GM18909 (cell line): ENCODE measurements at regions not wholly inside any gene's neighbourhood (a gene's known extent, or its start where the extent isn't known, plus 50 kb on each side); places are given as distances from the start of the nearest gene placed in this dataset.

ENCODE experiments used
- ATAC-seq: cut with Tn5 transposase; IDR thresholded peaks from one replicate; pipeline ENCODE4 v1.9.1; 2021; ENCODE audit warnings: mild to moderate bottlenecking; ENCODE audit not compliant: unreplicated experiment, poor library complexity

- no peak for ATAC-seq
Observed at GRCh38 chr2:82525744-82526143, 1933.3 kb downstream of the SUCLG1 start.

GRCh38 chr2:82524826-82525225 is 1934.3 kb downstream of the SUCLG1 start:
- no peak for ATAC-seq

- no peak for ATAC-seq
Observed at GRCh38 chr2:82511894-82512293, 1947.2 kb downstream of the SUCLG1 start.

- ATAC-seq, result no peak
Observed at GRCh38 chr2:82508702-82509101, 1950.4 kb downstream of the SUCLG1 start.

- ATAC-seq, result no peak
Observed at GRCh38 chr2:82507657-82508056, 1951.4 kb downstream of the SUCLG1 start.

- no peak for ATAC-seq
Observed at GRCh38 chr2:82501217-82501616, 1957.9 kb downstream of the SUCLG1 start.

GRCh38 chr2:82498777-82499443 is 1960.2 kb downstream of the SUCLG1 start:
- ATAC-seq, result no peak

- ATAC-seq, result no peak
Observed at GRCh38 chr2:82494739-82495138, 1964.3 kb downstream of the SUCLG1 start.

- ATAC-seq, result no peak
Observed at GRCh38 chr2:82491591-82491990, 1967.5 kb downstream of the SUCLG1 start.

GRCh38 chr2:82487354-82487753 is 1971.7 kb downstream of the SUCLG1 start:
- ATAC-seq, result no peak

GRCh38 chr2:82485701-82486100 is 1973.4 kb downstream of the SUCLG1 start:
- no peak for ATAC-seq

- ATAC-seq, result no peak
Observed at GRCh38 chr2:82481207-82481606, 1977.9 kb downstream of the SUCLG1 start.

GRCh38 chr2:82478641-82479040 is 1980.4 kb downstream of the SUCLG1 start:
- ATAC-seq, result no peak

- ATAC-seq, result no peak
Observed at GRCh38 chr2:82476094-82476493, 1983.0 kb downstream of the SUCLG1 start.

- no peak for ATAC-seq
Observed at GRCh38 chr2:82428251-82428650, 2030.8 kb downstream of the SUCLG1 start.

- ATAC-seq, result no peak
Observed at GRCh38 chr2:82412021-82412420, 2047.1 kb downstream of the SUCLG1 start.

GRCh38 chr2:82411071-82411470 is 2048.0 kb downstream of the SUCLG1 start:
- ATAC-seq, result no peak

- ATAC-seq, result no peak
Observed at GRCh38 chr2:82395531-82395930, 2063.5 kb downstream of the SUCLG1 start.

- no peak for ATAC-seq
Observed at GRCh38 chr2:82391386-82391785, 2067.7 kb downstream of the SUCLG1 start.

- ATAC-seq, result no peak
Observed at GRCh38 chr2:82355622-82356021, 2051.1 kb upstream of the LRRTM1 start.

GRCh38 chr2:82345910-82346309 is 2041.4 kb upstream of the LRRTM1 start:
- ATAC-seq, result no peak

GRCh38 chr2:82344670-82345069 is 2040.1 kb upstream of the LRRTM1 start:
- no peak for ATAC-seq

- ATAC-seq, result no peak
Observed at GRCh38 chr2:82342356-82342755, 2037.8 kb upstream of the LRRTM1 start.
